HG02610 (cell line): ENCODE measurements at regions not wholly inside any gene's neighbourhood (a gene's known extent, or its start where the extent isn't known, plus 50 kb on each side); places are given as distances from the start of the nearest gene placed in this dataset.
"Not testable (repeated sequence)": the region's sequence is repeated elsewhere in the genome, so short reads cannot be mapped to it uniquely, and the experiment has no call there.

ENCODE experiments used
- ATAC-seq: cut with Tn5 transposase; IDR thresholded peaks from one replicate; pipeline ENCODE4 v1.9.1; 2021; ENCODE audit warnings: mild to moderate bottlenecking, moderate library complexity; ENCODE audit not compliant: unreplicated experiment

DNA sequence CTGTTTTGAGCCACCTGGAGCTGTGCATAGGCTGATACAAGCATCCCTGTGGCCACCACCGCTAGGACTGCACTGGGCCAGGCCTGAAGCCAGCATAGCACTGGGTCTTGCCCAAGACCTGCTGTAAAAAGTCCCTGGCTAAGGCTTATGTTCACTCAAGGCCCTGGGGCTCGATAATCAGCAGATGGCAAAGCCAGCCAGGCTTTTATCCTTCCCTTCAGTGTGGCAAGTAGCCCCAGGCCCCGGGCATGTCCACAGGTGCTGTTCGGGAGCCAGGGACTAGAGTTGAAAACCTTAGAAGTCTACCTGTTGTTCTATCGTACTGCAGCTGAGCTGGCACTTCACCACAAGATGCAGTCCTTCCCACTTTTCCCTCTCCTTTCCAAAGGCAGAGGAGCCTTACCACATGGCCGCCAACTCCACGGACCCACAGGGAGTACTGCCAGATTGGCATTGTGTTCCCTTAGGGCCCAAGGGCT, 226.4 kb upstream of the ZNF217 start:
- ATAC-seq, result no peak

DNA sequence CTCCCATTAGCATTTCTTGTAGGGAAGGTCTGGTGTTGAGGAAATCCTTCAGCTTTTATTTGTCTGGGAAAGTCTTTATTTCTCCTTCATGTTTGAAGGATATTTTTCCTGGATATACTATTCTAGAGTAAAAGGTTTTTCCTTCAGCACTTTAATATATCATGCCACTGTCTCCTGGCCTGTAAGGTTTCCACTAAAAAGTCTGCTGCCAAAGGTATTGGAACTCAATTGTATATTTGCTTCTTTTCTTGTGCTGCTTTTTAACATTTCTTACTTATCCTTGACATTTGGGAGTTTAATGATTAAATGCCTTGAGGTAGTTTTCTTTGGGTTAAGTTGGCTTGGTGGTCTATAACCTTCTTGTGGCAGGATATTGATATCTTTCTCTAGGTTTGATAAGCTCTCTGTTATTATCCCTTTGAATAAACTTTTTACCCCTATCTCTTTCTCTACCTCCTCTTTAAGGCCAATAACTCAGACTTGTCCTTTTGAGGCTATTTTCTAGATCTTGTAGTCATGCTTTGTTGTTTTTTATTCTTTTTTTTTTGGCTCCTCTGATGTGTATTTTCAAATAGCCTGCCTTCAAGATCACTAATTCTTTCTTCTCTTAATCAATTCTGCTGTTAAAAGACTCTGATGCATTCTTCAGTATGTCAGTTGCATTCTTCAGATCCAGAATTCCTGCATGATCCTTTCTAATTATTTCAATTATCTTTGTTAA, 225.0 kb upstream of the ZNF217 start:
- no peak for ATAC-seq

DNA sequence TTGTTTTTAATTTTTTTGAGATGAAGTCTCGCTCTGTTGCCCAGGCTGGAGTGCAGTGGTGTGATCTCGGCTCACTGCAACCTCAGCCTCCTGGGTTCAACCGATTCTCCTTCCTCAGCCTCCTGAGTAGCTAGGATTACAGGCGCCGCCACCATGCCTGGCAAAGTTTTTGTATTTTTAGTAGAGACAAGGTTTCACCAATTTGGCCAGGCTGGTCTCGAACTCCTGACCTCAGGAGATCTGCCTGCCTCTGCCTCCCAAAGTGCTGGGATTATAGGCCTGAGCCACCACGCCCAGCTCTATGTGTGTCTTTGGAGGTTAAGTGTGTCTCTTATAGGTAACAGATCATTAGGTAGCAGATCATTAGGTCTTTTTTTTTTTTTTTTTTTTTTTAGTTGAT, 223.9 kb upstream of the ZNF217 start:
- not testable (repeated sequence) for ATAC-seq

DNA sequence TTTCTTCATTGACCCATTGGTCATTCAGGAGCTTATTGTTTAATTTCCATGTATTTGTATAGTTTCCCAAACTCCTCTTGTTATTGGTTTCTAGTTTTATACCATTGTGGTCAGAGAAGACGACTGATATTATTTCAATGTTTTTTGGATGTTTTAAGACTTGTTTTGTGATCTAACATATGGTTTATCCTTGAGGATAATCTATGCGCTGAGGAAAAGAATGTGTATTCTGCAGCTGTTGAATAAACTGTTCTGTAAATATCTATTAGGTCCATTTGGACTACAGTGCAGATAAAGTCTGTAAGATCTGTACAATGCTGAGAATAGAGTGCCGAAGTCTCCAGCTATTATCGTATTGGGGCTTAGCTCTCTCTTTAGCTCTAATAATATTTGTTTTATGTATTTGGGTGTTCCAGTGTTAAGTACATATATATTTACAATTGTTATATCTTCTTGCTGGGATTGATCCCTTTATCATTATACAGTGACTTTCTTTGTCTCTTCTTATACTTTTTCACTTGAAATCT, 223.3 kb upstream of the ZNF217 start:
- ATAC-seq, result no peak

DNA sequence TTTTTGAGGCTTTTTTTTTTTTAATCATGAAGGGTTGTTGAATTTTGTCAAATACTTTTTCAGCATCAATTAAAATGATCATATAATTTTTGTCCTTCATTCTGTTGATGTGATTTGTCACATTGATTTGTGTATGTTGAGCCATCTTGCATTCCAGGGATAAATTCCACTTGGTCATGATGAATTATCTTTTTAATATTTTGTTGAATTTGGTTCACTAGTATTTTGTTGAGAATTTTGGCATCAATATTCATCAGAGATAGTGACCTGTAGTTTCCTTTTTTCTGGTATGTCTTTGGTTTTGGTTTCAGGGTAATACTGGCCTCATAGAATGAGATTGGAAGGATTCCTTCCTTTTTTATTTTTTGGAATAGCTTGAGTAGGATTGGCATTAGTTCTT, 221.9 kb upstream of the ZNF217 start:
- no peak for ATAC-seq

DNA sequence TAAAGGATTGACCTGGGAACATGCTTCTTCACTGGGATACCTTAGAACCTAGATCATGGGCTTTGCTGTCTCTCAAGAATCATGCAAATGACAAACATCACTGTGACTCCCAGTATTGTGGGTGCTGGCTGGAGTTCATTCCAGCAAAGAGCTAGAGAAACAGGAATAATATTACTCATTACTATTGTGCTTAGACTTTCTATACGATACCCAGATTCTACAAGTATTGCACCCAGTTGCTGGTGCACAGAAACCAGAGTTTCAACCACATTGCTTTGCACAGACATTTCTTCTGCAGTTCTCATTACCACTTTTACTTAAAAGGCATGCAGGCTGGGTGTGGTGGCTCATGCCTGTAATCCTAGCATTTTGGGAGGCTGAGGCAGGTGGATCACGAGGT, 220.4 kb upstream of the ZNF217 start:
- no peak for ATAC-seq

DNA sequence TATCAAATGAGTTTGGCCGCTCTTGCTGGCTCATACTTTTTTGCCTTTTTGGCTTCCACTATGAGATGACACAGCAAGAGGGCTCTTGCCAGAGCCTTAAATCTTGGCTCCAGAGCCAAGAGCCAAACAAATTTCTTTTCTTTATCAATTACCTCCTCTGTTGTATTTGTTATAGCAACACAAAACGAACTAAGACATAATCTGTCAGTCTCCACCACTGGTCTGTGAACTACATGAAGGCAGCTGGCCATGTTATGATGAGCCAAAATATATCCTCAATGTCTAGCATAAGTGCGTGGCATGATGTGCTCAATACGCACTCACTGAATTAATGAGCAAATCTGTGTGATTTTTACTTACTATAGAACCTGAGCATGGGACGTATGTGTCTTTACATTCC, 220.0 kb upstream of the ZNF217 start:
- no peak for ATAC-seq

DNA sequence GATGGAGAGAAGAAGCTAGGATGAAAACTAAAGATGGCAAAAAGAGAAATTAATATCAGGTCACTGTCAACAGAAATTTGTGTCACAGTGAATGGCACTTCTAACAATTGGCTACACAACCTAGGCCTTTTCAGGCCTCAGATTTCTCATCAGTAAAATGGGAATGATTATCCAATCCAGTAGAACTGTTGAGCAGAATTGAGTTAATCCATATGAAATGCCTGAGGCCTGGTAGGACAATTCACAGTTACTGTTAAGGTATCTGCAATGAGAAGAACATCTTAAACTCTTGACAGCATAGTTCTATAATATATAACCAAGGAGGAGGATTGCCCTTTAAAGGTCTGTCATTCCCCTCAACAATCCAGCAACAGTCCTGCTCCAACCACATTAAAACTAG, 217.9 kb upstream of the ZNF217 start:
- no peak for ATAC-seq

DNA sequence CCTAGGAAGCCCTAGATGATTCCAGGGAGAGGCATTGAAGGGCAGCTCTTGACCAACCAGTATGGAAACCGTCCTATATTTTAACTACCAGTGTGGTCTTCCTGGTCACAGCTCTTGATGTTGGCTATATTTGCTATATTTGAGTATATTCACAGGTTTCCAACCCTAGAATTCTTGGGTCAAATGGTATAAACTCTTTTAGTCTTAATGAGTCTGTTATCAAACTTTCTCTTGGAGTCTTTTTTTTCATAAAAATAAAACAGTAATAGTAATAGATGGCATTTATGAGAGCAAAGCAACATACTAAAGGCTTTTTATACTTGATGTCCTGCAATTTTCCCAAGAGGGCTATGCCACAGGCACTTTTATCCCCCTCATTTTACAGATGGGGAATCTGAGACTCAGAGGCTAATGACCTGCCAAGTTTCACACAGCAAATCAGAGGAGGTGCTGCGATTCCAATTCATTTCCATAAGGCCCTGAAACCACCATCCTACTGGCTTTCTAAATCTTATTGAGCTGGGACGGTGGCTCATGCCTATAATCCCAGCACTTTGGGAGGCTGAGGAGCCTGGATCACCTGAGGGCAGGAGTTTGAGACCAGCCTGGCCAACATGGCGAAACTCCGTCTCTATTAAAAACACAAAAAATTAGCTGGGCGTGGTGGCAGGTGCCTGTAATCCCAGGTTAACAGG, 217.2 kb upstream of the ZNF217 start:
- ATAC-seq, result no peak

DNA sequence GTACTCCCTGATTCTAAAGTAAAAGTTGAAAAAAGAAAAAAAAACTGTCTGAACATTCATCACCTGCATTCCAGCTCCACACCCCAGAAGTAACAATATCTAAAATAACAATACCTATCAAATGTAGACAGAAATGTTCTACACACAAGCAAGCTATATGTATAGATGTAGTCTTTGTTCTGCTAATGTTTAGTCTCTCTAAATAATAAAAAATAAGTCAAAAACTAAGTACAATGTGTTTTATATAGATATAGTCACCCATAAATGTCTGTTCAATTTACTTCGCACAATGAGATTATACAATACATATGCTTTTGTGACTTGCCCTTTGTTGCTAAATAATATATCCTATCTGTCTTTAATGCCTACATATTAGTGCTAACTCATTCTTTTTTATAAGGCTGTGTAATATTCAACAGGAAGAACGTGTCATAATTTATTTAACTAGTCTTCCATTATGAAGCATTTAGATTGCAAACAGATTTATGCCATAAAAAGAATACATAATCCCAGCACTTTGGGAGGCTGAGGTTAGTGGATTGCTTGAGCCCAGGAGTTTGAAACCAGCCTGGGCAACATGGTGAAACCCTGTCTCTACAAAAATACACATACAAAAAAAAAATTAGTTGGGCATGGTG, 216.2 kb upstream of the ZNF217 start:
- no peak for ATAC-seq

DNA sequence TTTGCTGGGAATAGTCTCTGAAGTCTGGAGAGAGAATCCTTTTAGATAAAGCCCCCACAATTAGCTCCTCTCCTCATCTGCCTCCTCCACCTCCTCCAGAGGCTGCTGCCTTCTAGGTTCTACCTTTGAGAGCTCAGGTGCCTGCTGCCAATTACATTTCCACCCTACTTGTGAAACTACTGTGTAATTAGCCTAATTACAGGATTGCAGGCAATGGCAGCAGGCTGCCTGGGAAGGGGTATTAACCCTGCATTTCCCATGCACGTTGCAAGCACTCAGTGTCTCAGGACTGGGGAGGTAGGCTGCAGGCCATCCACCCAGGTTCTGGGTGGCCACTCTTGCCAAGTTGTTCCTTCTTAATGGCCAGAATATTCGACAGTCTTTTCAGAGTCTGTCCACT, 215.6 kb upstream of the ZNF217 start:
- no peak for ATAC-seq

DNA sequence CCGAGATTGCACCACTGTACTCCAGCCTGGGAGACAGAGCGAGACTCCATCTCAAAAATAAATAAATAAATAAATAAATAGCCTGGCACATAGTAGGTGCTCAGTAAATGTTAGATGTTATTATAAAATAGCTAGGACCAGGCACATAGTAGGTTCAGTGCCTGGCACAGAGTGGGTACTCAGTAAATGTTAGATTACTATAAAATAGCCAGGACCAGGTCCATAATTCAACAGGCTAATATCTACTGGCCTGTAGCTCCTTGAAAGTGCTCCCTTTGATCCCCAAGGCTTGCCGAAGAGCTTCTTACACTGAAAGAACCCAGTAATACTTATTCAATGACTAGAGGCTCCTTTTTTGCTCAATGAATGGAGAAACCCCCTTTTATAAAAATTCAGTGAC, 215.1 kb upstream of the ZNF217 start:
- ATAC-seq, result no peak

DNA sequence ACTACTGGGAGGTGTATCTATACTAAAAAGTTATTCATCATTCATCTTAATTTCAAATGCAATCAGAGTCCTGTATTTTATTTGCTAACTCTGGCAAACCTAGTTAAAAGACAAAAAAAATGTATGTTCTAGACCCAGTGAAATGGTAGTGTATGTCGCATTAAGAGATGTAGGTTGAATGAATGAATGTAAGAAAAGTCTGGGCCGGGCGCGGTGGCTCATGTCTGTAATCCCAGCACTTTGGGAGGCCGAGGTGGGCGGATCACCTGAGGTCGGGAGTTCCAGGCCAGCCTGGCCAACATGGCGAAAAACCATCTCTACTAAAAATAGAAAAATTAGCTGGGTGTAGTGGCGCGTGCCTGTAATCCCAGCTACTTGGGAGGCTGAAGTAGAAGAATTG, 214.7 kb upstream of the ZNF217 start:
- ATAC-seq, result not testable (repeated sequence)

DNA sequence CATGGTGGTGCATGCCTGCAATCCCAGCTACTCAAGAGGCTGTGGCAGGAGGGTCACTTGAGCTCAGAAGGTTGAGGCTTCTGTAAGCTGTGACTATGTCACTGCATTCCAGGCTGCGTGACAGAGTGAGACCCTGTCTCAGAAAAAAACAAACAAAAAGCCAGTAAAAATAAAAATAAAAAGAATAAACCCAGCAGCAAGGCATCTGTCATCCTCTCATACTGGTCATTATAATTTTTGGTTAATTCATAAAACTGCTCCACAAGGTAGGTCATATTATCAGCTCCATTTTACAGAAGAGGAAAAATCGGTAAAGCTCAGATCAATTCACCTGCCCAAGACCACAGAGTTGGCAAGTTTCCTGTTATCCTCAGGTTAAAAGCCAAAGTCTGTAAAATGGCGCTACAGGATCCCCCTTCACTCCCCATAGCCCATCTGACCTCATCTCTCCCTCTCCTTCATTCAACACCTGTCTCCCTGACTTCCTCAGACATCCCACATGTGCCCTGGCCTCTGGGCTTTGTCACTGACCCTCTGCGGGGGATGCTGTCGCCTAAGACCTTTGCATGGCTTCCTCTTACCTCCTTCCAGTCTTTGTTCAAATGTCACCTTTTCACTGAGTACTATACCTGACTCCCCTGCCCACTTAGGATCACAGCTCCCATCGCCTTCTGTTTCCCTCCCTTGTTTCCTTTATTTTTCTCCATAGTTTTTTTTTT, 213.2 kb upstream of the ZNF217 start:
- ATAC-seq, result no peak

DNA sequence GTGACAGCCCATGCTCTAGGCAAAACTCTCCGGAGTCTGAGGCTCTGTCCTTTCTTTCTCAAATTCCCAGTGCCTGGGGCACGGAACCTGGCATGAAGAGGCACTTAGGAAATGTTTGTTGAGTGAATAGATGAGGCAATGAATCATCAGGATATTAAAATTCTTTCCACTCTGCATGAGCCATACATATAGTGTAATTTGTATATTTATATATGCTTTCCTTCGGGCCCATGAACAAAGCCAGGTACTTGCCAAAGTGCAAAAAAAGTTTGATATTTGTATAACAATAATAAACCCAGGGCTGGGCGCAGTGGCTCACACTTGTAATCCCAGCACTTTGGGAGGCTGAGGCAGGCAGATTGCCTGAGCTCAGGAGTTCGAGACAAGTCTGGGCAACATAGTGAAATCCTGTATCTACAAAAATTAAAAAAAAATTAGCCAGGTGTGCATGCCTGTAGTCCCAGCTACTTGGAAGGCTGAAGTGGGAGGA, 212.3 kb upstream of the ZNF217 start:
- no peak for ATAC-seq

DNA sequence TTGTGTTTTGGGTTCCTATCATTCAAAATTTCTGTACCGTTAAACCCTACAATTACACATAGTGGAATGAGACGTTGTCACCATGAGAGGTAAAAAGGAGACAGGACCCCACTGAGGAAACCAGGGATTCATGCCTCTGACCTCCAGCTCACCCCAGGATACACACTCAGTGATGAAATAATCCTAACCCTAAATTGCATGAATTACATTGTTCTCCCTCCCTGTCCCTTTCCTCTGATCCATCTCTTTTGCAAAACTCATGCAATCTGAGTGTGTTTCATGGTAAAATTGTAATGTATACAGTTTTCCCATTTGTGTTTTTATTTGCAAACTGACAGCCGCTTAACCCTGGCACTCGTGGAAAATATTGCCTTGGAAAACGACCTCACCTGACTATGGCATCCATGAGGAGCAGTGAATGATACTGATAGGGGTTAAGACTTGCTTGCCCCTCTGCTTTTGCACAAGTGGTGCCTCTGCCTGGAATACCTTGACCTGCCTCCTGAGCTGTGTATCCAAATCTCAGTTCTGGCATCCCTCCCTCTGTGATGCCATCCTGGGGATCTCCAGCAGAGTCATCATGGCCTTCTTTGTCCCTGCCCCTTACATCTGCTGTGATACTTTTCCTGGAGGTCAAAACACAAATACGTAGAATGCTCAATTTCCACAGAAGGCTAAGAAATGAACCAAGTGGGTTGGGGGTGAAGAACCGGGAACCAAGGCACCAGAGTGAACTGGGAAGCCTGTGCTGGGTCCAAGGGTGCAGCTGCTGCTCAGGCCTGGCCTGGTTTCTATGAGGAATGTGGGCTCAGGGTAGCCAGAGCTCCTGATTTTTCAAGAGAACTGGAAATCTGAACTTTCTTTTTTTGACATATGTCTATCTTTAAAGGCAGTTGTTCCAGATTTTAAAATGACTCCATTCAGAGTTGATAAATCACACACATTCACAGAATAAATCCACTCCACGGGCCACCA, 211.6 kb upstream of the ZNF217 start:
- no peak for ATAC-seq

DNA sequence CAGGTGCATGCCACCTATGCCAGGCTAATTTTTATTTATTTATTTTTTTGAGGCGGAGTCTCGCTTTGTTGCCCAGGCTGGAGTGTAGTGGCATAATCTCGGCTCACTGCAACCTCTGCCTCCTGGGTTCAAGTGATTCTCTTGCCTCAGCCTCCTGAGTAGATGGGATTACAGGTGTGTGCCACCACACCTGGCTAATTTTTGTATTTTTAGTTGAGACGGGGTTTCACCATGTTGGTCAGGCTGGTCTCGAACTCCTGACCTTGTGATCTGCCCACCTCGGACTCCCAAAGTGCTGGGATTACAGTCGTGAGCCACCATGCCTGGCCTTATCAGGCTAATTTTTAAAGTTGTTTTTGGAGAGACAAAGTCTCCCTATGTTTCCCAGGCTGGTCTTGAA, 210.7 kb upstream of the ZNF217 start:
- not testable (repeated sequence) for ATAC-seq

DNA sequence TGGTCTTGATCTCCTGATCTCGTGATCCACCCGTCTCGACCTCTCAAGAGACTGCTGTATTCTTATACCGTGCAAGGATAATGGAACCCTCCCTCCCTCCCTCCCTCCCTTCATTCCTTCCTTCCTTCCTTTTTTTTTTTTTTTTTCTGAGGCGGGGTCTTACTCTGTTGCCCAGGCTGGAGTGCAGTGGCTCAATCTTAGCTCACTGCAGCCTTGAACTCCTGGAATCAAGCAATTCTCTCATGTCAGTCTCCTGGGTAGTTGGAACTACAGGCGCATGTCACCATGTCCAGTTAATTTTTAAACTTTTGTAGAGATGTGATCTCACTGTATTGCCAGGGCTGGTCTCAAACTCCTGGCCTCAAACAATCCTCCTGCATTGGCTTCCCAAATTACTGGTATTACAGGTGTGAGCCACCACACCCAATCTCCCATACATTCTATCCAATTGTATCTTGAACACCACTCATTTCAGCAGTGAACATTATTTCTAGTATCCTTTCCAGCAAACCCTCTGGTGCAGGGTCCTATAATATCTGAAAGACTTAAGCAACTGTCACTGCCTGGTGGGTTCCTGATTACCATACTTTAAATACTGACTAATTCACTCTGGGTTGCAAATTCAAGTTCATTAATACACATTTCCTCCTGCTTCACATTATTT, 210.0 kb upstream of the ZNF217 start:
- ATAC-seq, result no peak

DNA sequence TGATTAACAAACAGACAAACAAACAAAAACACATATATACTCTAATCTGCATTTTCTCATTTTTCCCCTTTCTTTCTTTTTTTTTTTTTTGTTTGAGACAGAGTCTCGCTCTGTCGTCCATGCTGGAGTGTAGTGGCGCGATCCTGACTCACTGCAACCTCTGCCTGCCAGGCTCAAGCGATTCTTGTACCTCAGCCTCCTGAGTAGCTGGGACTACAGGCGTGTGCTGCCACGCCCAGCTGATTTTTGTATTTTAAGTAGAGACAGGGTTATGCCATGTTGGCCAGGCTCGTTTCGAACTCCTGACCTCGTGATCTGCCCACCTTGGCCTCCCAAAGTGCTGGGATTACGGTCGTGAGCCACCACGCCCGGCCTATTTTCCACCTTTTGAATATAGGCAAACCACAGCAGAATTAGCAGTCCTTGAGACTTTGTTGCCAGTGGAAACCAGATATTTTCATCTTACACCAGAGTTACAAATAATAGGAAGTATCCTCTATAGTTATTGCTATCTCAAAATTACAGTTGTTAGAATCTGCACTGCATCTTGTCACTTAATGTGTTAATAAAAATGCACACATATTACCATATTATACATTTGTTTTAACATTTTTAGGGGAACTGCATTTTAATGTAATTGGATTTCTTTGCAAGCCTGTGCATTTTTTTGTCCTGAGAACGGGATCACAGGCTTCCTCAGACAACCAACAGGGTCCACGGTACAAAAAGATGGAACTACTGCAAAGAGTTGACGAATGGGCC, 208.2 kb upstream of the ZNF217 start:
- ATAC-seq, result no peak
